Loucy (cell line): ENCODE measurements at regions not wholly inside any gene's neighbourhood (a gene's known extent, or its start where the extent isn't known, plus 50 kb on each side); places are given as distances from the start of the nearest gene placed in this dataset.

ENCODE experiments used
- H2AFZ ChIP-seq: fragments of 200-600 bp; sonication (generic); 2 replicates; pipeline ENCODE4 v1.6.0; 2016; ENCODE audit warnings: antibody characterized with exemption, mild to moderate bottlenecking, low read length, moderate library complexity
- H3F3A ChIP-seq: fragments of 200-600 bp; 2 replicates; pipeline ENCODE4 v1.6.0; 2016; ENCODE audit warnings: antibody characterized with exemption, low read depth, mild to moderate bottlenecking
- H3K27me3 ChIP-seq: fragments of 200-600 bp; sonication (generic); 2 replicates; pipeline ENCODE4 v1.6.1; 2014; ENCODE audit warnings: low read length, mild to moderate bottlenecking; ENCODE audit not compliant: insufficient read depth, poor library complexity, severe bottlenecking
- H3K36me3 ChIP-seq: fragments of 200-600 bp; sonication (generic); 2 replicates; pipeline ENCODE4 v1.6.1; 2016; ENCODE audit warnings: low read length; ENCODE audit not compliant: insufficient read depth
- H3K4me1 ChIP-seq: fragments of 200-600 bp; sonication (generic); 2 replicates; pipeline ENCODE4 v1.5.1; 2014; ENCODE audit warnings: low read length, mild to moderate bottlenecking; ENCODE audit not compliant: insufficient read depth, poor library complexity, severe bottlenecking
- H3K4me2 ChIP-seq: fragments of 200-600 bp; sonication (generic); 2 replicates; pipeline ENCODE4 v1.6.0; 2014; ENCODE audit warnings: antibody characterized with exemption, low read length, low read depth, mild to moderate bottlenecking; ENCODE audit not compliant: poor library complexity, severe bottlenecking
- H3K4me3 ChIP-seq: fragments of 200-600 bp; sonication (generic); 2 replicates; pipeline ENCODE4 v1.5.1; 2014; ENCODE audit warnings: low read length, mild to moderate bottlenecking, mixed read lengths; ENCODE audit not compliant: poor library complexity, severe bottlenecking
- H3K79me2 ChIP-seq: fragments of 200-600 bp; sonication (generic); 2 replicates; pipeline ENCODE4 v1.6.1; 2014; ENCODE audit warnings: low read length; ENCODE audit not compliant: insufficient read depth
- H3K9ac ChIP-seq: fragments of 200-600 bp; sonication (generic); 2 replicates; pipeline ENCODE4 v1.6.0; 2014; ENCODE audit warnings: mild to moderate bottlenecking, low read depth, low read length, moderate library complexity; ENCODE audit not compliant: poor library complexity, severe bottlenecking
- H3K9me2 ChIP-seq: fragments of 200-600 bp; sonication (generic); replicated peaks from 2 replicates; pipeline ENCODE4 v1.6.1; 2016; ENCODE audit warnings: low read depth, low read length, mixed read lengths
- H3K9me3 ChIP-seq: fragments of 200-600 bp; sonication (generic); 2 replicates; pipeline ENCODE4 v1.6.1; 2014; ENCODE audit warnings: mild to moderate bottlenecking, antibody characterized with exemption, low read length, low read depth; ENCODE audit not compliant: insufficient read depth
- H4K20me1 ChIP-seq: fragments of 200-600 bp; sonication (generic); 2 replicates; pipeline ENCODE4 v1.6.0; 2014; ENCODE audit warnings: antibody characterized with exemption, low read length, mild to moderate bottlenecking; ENCODE audit not compliant: insufficient read depth, poor library complexity, severe bottlenecking
- EZH2phosphoT487 ChIP-seq: fragments of 200-600 bp; IDR thresholded peaks from 2 replicates; pipeline ENCODE4 v1.6.1; 2018; ENCODE audit warnings: antibody characterized with exemption, mild to moderate bottlenecking, moderate library complexity, borderline replicate concordance
- TF ChIP-seq, protein P1 (sequence below): fragments of 200-600 bp; sonication (generic); conservative IDR thresholded peaks from 2 replicates; pipeline ENCODE4 v1.5.1; 2014; ENCODE audit warnings: mild to moderate bottlenecking, antibody characterized with exemption, low read length

DNA sequence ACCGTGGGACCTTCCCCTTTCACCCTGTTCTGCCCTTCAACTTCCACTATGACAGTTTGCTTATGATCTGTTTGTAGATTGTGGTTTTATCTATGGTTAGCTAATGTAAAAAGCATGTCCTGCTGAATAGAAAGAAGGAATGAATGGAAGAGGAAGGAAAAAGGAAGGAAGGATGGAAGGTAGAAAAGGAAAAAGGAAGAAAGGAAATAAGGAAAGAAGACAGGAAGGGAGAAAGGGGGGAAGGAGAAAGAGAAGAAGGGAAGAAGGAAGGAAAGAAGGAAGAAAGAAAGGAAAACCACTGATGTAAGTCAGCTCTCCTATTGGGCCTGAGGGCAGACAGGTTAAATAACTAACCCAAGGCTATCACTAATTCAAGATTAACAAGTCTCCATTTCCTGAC, 319.1 kb upstream of the KLF3 start:
- H3K27me3 ChIP-seq, result no peaks in the 10 kb centered on the region
- no peaks in the 10 kb centered on the region for H3K79me2 ChIP-seq
- H3K4me2 ChIP-seq, result no peak overlapping the region
- TF ChIP-seq EZH2phosphoT487, result no peak
- TF ChIP-seq, protein P1, sequence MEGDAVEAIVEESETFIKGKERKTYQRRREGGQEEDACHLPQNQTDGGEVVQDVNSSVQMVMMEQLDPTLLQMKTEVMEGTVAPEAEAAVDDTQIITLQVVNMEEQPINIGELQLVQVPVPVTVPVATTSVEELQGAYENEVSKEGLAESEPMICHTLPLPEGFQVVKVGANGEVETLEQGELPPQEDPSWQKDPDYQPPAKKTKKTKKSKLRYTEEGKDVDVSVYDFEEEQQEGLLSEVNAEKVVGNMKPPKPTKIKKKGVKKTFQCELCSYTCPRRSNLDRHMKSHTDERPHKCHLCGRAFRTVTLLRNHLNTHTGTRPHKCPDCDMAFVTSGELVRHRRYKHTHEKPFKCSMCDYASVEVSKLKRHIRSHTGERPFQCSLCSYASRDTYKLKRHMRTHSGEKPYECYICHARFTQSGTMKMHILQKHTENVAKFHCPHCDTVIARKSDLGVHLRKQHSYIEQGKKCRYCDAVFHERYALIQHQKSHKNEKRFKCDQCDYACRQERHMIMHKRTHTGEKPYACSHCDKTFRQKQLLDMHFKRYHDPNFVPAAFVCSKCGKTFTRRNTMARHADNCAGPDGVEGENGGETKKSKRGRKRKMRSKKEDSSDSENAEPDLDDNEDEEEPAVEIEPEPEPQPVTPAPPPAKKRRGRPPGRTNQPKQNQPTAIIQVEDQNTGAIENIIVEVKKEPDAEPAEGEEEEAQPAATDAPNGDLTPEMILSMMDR, result no peak
- H3K4me3 ChIP-seq, result no peak overlapping the region
- H4K20me1 ChIP-seq, result no peaks in the 10 kb centered on the region
- H3F3A ChIP-seq, result no peaks in the 10 kb centered on the region
- 0 out of 2 replicates have a peak, but pooled peaks cover 3% of the 10 kb centered on the region for H3K9me3 ChIP-seq
- no peak overlapping the region for H3K9ac ChIP-seq
- H3K36me3 ChIP-seq, result no peaks in the 10 kb centered on the region
- H3K4me1 ChIP-seq, result no peaks in the 10 kb centered on the region
- no peak overlapping the region for H2AFZ ChIP-seq
- no peaks in the 10 kb centered on the region for H3K9me2 ChIP-seq

DNA sequence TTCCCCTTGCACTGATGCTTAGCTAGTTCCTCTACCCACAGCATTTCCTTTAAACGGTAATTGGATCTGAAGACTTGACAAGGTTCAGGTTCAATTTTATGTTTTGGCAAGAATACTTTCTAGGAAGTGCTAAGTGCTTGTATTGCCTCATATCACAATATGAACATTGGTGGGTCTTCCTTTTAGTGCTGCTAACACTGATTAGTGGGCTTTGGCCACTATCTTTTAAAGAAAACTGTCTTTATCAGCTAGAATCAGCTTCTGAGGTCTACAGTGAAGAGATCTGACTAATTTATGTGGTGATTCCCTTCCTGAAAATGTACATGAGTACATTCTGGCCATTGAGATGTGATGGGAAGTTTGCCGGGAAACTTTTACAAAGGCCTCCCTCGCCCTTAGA, 316.7 kb upstream of the KLF3 start:
- no peaks in the 10 kb centered on the region for H3K4me1 ChIP-seq
- H3K4me3 ChIP-seq, result no peak overlapping the region
- H3K9me3 ChIP-seq, result 0 out of 2 replicates have a peak, but pooled peaks cover 3% of the 10 kb centered on the region
- H3K9me2 ChIP-seq, result no peaks in the 10 kb centered on the region
- H3K27me3 ChIP-seq, result no peaks in the 10 kb centered on the region
- no peaks in the 10 kb centered on the region for H3K36me3 ChIP-seq
- H3K4me2 ChIP-seq, result no peak overlapping the region
- no peak overlapping the region for H3K9ac ChIP-seq
- H2AFZ ChIP-seq, result no peak overlapping the region
- no peaks in the 10 kb centered on the region for H3F3A ChIP-seq
- no peaks in the 10 kb centered on the region for H4K20me1 ChIP-seq
- no peaks in the 10 kb centered on the region for H3K79me2 ChIP-seq
- TF ChIP-seq, protein P1, result no peak
- no peak for TF ChIP-seq EZH2phosphoT487

DNA sequence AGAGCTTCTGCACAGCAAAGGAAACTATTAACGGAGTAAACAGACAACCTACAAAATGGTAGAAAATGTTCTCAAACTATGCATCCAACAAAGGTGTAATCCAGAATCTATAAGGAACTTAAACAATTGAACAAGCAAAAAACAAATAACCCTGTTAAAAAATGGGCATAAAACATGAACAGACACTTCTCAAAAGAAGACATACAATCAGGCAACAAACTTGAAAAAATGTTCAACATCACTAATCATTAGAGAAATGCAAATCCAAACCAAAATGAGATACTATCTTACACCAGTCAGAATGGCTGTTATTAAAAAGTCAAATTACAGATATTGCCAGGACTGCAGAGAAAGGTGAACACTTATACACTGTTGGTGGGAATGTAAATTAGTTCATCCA, 309.6 kb upstream of the KLF3 start:
- Histone ChIP-seq H3K4me2 (no peak overlapping the region), H3F3A (no peaks in the 10 kb centered on the region), H3K27me3 (no peaks in the 10 kb centered on the region), H4K20me1 (no peaks in the 10 kb centered on the region), H3K4me1 (no peaks in the 10 kb centered on the region), H3K9ac (no peak overlapping the region), H3K79me2 (no peaks in the 10 kb centered on the region), H3K9me2 (no peaks in the 10 kb centered on the region), H3K4me3 (no peak overlapping the region), H3K36me3 (no peaks in the 10 kb centered on the region), H3K9me3 (no peaks in the 10 kb centered on the region), H2AFZ (no peak overlapping the region)
- TF ChIP-seq EZH2phosphoT487, result no peak
- TF ChIP-seq, protein P1, result no peak
